ENCODE measurements at regions not wholly inside any gene's neighbourhood (a gene's known extent, or its start where the extent isn't known, plus 50 kb on each side); places are given as distances from the start of the nearest gene placed in this dataset.
"Not testable (repeated sequence)": the region's sequence is repeated elsewhere in the genome, so short reads cannot be mapped to it uniquely, and the experiment has no call there.

DNA sequence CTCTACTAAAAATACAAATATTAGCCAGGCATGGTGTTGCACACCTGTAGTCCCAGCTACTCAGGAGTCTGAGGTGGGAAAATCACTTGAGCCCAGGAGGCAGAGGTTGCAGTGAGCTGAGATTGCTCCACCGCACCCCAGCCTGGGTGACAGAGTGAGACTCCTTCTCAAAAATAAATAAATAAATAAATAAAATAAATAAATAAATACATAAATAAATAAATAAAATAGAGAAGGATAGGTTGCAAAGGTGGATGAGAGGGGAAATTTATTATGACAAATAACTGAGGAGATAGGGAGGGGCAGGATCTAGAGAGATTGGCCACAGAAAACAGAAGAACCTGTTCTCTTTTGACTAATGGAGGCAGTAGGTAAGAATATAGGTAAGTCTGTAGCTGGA lies 601.6 kb downstream of the LRRC70 start:
- DNase-seq = not testable (repeated sequence)

GRCh38 chr5:63175850-63176249 lies 597.2 kb downstream of the LRRC70 start:
- DNase-seq = no peak

DNA sequence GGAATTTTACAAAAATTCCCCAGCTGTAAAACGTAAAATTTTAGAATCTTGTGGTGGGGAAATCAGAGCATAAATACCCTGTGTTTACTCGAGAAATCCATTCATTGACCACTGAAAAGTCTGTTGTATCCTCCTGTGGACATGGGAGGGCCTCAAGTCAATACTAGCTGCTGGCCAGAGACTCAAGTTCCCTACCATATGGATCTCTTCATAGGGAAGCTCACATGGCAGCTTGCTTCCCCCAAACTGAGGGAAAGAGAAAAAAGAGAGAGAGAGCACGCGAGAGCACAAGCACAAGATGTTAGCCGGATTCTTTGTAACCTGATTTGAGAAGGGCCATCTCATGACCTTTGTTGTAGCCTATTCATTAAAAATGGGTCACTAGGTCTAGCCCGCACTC lies 591.9 kb downstream of the LRRC70 start:
- no peak for DNase-seq

DNA sequence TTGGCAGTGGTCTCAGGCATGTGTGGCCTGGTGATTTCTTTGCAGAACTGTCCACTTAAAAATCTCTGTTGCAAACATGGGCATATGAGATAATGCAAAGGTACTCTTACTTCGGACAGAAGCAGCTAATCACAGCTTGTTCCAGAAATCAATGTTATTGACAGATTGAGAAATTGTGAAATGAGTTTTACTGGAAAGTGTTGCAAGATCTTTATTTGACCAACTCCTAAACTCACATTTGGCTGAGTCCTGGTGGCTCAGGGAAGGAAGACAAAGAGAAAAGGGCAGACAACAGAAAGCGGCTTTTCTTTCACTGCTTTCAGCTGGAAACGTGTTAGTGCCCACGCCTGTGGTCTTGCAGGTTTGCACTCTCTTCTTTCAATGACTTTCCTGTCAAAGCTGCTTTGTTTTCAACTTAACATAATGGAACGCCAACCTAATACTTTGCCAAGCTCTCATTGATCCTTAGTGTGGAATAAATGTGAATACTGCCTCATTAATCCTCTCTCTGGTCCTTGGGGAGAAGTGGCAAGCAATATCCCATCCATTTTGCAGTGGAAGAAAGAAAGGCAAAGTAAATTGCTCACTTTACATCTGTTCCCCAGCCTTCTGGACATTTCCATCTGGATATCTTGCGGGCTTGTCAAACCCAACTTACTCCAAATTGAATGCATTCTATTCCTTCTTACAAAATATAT lies 586.4 kb downstream of the LRRC70 start:
- no peak for DNase-seq

- no peak for DNase-seq
Observed at GRCh38 chr5:63164339-63164738, 585.7 kb downstream of the LRRC70 start.

DNA sequence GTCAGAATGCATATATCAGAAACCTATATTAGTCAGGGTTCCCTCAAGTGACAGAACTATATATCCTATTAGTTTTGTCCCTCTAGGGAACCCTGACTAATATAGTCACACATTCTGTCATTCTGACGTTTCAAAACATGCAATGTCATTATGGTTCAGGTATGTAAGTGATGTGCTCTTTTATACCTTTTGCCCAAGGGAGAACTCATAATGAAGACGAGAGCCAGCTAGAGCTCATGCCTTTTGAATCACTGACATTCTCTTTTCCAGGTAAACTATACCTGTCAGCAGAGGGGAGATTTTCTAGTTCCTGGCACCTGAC lies 576.7 kb downstream of the LRRC70 start:
- DNase-seq = no peak

DNA sequence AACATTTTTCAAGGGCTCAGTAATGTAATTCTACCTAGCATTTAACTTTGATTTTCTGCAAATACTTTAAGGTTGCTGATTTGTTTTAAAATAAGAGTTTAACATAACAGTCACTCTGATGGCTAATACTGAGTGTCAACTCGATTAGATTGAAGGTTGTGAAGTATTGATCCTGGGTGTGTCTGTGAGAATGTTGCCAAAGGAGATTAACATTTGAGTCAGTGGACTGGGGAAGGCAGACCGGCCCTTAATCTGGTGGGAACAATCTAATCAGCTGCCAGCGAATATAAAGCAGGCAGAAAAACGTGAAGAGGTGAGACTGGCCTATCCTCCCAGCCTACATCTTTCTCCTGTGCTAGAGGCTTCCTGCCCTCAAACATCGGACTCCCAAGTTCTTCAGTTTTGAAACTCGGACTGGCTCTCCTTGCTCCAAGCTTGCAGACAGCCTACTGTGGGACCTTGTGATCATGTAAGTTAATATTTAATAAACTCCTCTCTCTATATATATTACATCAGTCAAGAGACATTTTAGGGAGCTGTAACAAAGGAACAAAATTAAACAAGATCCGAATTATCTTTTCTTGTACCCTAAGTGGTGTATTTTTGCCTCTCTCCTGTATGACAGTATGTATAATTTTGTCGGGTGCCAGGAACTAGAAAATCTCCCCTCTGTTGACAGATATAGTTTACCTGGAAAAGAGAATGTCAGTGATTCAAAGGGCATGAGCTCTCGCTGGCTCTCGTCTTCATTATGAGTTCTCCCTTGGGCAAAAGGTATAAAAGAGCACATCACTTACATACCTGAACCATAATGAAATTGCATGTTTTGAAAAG lies 576.1 kb downstream of the LRRC70 start:
- no peak for DNase-seq

- DNase-seq = no peak
Observed at GRCh38 chr5:63152871-63153270, 574.3 kb downstream of the LRRC70 start.

DNA sequence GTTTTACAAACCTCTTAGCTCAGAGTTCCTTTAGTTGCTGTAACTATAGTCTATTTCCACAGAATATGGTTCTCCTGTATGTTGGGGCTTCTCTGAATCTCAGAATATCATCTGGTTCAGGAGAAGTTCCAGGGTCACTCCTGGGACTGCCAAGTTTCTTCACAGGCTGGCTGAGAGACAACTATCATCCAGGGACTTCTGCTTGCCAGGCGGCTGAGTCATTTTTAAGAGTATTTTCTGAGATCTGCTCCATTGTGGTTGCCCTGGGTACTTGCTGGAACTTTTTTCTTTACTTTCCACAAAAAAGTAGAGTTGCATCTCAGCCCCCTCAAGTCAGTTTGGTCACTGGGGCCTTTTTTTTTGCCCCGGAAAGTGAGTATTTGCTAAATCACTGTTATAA lies 566.5 kb downstream of the LRRC70 start:
- no peak for DNase-seq

DNA sequence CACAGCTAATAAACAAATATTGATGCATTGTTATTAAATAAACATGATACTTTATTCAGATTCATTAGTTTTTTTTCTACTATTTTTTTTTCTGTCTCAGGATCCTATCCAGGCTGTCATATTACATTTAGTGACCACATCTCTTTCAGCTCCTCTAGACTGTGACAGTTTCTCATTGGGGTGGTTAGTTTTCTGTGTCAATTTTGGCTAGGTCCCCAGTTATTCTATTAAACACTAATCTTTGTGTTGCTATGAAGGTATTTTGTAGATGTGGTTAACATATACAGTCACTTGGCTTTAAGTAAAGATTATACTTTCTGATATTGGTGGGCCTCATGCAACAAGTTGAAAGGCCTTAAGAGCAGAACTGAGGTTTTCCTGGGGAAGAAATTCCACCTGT lies 563.0 kb downstream of the LRRC70 start:
- DNase-seq = no peak

DNA sequence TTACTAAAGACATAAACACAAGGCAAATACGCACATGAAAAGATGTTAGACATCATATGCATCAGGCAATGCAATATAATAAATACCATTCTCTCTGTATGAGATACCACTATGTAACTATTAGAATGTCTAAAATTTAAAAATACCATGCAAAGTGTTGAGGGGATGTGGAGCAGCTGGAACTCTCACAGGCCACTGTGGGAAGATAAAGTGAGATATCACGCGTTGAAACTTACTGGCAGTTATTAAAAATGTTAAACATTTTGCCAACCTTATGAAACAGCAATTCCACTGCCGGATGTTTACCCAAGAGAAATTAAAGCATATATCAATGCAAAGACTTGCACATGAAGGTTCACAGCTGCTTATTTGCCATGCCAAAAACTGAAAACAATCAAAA lies 556.7 kb downstream of the LRRC70 start:
- no peak for DNase-seq

GRCh38 chr5:63131626-63132285 lies 553.1 kb downstream of the LRRC70 start:
- DNase-seq = no peak

- no peak for DNase-seq
Observed at GRCh38 chr5:63128761-63129160, 550.1 kb downstream of the LRRC70 start.

DNA sequence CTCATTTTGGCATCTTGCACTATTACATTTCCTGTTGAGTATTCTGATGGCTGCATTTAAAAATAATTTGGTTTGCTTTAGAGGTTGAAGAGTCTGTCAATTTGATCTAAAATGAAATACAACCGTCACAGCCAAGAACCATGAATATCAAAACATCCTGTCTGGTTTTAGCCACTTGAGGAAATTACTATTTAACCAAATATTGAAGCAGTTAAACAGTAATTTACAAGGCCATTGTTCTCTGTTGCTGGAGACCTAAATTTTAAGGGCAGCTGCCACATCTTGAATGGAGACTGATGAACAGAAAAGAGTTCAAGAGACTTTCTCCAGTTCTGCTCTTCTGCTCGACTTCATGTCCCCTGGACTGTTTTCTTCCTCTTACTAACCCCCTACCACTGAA lies 549.4 kb downstream of the LRRC70 start:
- DNase-seq = no peak

DNA sequence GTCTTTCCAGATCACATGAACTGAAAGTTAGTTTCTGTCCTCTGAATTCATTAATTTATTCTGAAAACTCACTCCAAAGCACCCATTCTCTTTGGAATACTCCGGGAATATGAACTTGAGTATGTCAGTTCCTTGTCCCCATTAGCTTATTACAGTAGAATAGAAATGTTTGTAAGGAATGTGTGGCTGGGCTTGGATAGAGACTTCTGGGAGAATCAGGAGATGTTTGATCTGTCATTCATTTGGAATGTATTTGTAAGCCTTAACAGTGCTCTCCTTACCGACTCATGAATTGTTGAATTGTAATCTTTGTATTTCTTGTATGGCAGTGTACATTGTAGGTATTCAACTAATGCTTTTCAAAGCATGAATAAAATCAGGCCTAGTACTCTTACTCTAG lies 548.4 kb downstream of the LRRC70 start:
- DNase-seq = no peak

- no peak for DNase-seq
Observed at GRCh38 chr5:63125862-63126261, 547.2 kb downstream of the LRRC70 start.

DNA sequence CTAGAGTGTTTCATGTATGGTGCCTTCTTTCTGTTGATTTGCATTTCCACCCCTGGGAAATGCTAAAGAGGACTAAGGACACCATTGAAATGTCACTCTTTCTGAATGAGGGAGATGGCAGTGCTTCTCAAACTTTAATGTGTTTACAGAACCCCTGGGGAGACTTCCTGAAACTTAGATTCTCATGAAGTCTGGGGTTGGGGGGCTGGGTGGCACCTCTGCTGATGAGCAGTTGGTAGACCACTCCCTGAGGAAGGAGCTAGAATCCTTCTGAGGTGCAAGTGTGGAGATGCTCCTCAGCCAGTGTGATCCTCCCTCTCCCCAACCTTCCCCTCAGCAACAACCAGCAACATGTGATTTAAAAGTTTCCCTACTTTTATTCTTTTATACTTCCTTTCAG lies 546.8 kb downstream of the LRRC70 start:
- DNase-seq = no peak

DNA sequence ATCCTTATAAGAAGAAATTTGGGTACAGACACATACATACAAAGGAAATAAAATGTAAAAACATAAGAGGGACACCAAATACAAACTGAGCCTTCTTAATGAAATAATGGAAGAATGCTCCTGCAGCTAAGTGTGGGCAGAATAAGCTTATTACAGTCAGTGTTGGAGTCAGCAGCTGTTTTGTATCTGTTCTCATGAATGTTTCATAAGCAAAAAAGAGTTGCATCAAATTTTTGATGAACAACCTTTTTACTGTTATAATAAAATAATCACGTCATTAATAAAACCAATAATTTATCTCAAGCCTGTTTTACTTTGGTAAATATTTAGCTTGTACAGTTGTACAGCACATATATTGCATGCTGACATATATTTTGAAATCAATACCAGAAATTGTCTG lies 545.6 kb downstream of the LRRC70 start:
- no peak for DNase-seq

DNA sequence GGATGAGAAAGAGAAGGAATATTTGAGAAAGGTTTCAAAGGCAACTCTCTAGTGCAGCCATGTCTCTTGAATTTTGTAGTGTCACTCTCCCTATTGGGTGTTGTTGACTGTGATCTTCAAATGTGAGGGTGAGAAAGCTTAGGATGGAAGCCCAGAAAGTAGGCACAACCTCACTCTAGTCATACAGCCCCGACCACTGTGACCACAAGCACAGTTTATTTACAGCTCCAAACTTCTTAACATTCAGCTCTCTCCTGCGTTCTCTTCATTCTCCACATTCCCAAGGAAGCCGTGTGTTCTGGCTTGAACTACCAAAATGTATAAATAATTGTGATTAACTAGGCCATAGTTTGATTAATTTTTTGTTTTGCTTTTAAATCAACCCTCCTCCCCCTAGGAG lies 542.9 kb downstream of the LRRC70 start:
- DNase-seq = no peak

DNA sequence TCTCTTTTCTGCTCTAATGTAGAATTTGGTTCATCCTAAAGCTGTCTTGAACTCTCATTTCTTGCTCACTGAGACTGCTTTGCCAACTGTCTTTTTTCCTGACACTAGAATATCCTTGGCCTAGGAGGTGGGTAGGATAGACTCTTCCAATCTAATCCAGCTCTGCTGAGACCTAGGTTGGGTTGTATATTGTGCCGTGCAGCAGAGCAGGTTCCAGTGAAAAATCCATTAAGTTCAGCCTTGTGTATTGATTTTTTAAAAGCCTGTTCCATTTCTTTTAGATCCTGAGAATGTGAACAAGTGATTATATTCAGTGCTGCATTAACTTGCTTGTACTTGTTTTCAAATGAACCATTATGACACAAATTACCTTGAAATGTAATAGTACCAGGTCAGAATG lies 539.6 kb downstream of the LRRC70 start:
- no peak for DNase-seq

DNA sequence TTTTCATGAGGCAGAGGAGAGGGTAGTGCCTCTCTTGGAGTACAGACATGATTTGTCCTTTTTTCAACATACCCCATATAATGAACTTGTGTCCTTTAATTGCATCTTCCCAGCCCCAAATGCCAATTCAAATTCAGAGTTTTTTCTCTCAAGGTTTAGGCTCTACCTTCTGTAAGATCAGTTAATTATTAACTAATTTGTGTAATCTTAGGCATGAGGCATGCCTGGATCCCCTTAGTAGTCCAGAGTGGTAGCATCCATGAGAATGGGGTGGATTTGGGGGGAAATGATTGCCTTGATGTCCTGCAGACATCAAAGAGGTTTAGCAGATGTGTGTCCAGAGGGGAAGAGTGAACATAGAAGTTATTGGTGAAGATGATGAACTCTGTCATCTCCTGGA lies 533.3 kb downstream of the LRRC70 start:
- DNase-seq = no peak

- no peak for DNase-seq
Observed at GRCh38 chr5:63101870-63102269, 523.3 kb downstream of the LRRC70 start.

DNA sequence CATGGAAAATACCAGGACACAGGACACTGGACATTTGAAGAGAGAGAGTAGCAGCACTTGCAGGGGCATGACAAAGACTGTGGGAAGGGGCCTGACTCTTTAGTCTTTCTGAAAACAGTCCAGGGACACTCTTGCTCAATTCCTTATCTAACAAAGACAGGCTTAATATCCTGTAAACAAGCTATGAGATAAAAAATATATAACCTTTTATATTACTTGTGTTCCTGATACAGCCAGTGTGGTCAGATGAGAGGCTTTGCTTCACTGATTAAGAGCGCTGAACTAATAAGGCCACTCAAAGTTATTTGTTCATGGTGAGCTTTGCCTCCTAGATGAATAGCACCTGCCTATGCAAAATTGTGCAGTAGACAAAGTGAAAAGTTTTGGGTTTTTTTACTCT lies 518.7 kb downstream of the LRRC70 start:
- no peak for DNase-seq

DNA sequence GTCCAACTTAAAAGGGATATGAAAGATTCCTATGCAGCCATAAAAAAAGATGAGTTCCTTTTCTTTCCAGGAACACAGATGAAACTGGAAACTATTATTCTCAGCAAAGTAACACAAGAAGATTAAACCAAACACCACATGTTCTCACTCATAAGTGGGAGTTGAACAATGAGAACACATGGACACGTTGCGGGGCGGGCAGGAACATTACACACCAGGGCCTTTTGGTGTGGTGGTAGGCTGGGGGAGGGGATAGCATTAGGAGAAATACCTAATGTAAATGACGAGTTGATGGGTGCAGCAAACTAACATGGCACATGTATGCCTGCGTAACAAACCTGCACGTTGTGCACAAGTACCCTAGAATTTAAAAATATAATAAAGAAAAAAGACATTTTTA lies 516.1 kb downstream of the LRRC70 start:
- DNase-seq = no peak
